NB4 (cell line): ENCODE measurements at regions not wholly inside any gene's neighbourhood (a gene's known extent, or its start where the extent isn't known, plus 50 kb on each side); places are given as distances from the start of the nearest gene placed in this dataset.

Source experiments
- CTCF ChIP-seq: IDR thresholded peaks from one replicate; pipeline ENCODE4 v1.5.1; 2012; ENCODE audit warnings: low read depth, low read length
- MYC ChIP-seq: IDR thresholded peaks from 2 replicates; pipeline ENCODE4 v1.6.1; 2011; ENCODE audit warnings: low read depth, low read length
- POLR2A ChIP-seq: IDR thresholded peaks from 2 replicates; pipeline ENCODE4 v1.6.1; 2011; ENCODE audit warnings: mild to moderate bottlenecking; ENCODE audit not compliant: insufficient read length; ENCODE audit errors: extremely low read depth
- TF ChIP-seq, protein P1 (sequence below): IDR thresholded peaks from 2 replicates; pipeline ENCODE4 v1.6.1; 2011; ENCODE audit warnings: low read depth, low read length

DNA sequence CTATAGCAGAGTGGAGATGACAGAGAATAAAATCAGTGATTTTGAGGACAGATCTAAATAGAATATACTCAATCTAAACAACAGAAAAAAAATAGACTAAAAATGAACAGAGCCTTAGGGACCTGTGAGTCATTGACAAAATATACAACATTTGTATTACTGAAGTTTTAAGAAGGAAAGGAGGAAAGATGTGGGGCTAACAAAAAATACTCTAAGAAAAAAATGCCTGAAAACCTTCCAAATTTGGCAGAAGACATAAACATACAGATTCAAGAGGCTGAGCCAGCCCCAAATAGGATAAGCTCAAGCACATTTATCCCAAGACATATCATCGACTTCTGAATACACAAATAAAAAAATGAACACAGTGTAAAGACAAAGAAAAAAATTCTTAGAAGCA is 123.6 kb upstream of the INTU start:
- TF ChIP-seq CTCF, result no peak
- no peak for TF ChIP-seq POLR2A
- TF ChIP-seq MYC, result no peak
- TF ChIP-seq, protein P1, sequence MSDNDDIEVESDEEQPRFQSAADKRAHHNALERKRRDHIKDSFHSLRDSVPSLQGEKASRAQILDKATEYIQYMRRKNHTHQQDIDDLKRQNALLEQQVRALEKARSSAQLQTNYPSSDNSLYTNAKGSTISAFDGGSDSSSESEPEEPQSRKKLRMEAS, result no peak
